Osteoblast (primary cell): ENCODE measurements at regions not wholly inside any gene's neighbourhood (a gene's known extent, or its start where the extent isn't known, plus 50 kb on each side); places are given as distances from the start of the nearest gene placed in this dataset.

Source experiments
- DNase-seq: peaks from one replicate; pipeline ENCODE4 v3.0.0; 2011; ENCODE audit warnings: low spot score, mixed read lengths; ENCODE audit not compliant: insufficient read length; ENCODE audit errors: missing footprints
- H2AFZ ChIP-seq: 2 replicates; pipeline ENCODE4 v1.6.0; 2011; ENCODE audit warnings: mild to moderate bottlenecking, low read length
- H3K27ac ChIP-seq: 2 replicates; pipeline ENCODE4 v1.5.1; 2011; ENCODE audit warnings: mild to moderate bottlenecking, low read depth, low read length, moderate library complexity
- H3K27me3 ChIP-seq: 2 replicates; pipeline ENCODE4 v1.6.0; 2012; ENCODE audit warnings: mild to moderate bottlenecking, control low read depth, inconsistent platforms, low read length, moderate library complexity; ENCODE audit not compliant: insufficient read depth
- H3K36me3 ChIP-seq: 2 replicates; pipeline ENCODE4 v1.5.1; 2011; ENCODE audit warnings: mild to moderate bottlenecking, low read length, control low read depth, moderate library complexity; ENCODE audit not compliant: insufficient read depth
- H3K4me1 ChIP-seq: 2 replicates; pipeline ENCODE4 v1.5.1; 2011; ENCODE audit warnings: mild to moderate bottlenecking, low read length, control low read depth, moderate library complexity; ENCODE audit not compliant: insufficient read depth
- H3K4me2 ChIP-seq: 2 replicates; pipeline ENCODE4 v1.6.0; 2011; ENCODE audit warnings: mild to moderate bottlenecking, low read length; ENCODE audit not compliant: insufficient read depth
- H3K4me3 ChIP-seq: fragments of 200-600 bp; sonication (generic); 3 replicates; pipeline ENCODE4 v1.5.1; 2012; ENCODE audit warnings: mild to moderate bottlenecking, low read length, inconsistent platforms; ENCODE audit not compliant: insufficient read depth
- H3K79me2 ChIP-seq: 2 replicates; pipeline ENCODE4 v1.6.0; 2012; ENCODE audit warnings: mild to moderate bottlenecking, low read length, control low read depth, inconsistent platforms; ENCODE audit not compliant: insufficient read depth
- H3K9me3 ChIP-seq: 2 replicates; pipeline ENCODE4 v1.5.1; 2011; ENCODE audit warnings: low read depth, low read length, control low read depth
- H4K20me1 ChIP-seq: 2 replicates; pipeline ENCODE4 v1.6.0; 2012; ENCODE audit warnings: mild to moderate bottlenecking, low read length, control low read depth; ENCODE audit not compliant: insufficient read depth
- CTCF ChIP-seq: IDR thresholded peaks from 2 replicates; pipeline ENCODE4 v1.5.1; 2011; ENCODE audit warnings: mild to moderate bottlenecking, low read depth, low read length, moderate library complexity; ENCODE audit errors: extremely low read depth

GRCh38 chr2:191773136-191773535 is 73.8 kb downstream of the CAVIN2 start:
- no peak for TF ChIP-seq CTCF
- no peak overlapping the region for H3K4me3 ChIP-seq
- no peak for DNase-seq

GRCh38 chr2:191777351-191777750 is 69.5 kb downstream of the CAVIN2 start:
- H4K20me1 ChIP-seq = no peaks in the 10 kb centered on the region
- no peak for DNase-seq
- no peak overlapping the region for H2AFZ ChIP-seq
- no peaks in the 10 kb centered on the region for H3K9me3 ChIP-seq
- no peak overlapping the region for H3K27ac ChIP-seq
- H3K4me3 ChIP-seq = no peak overlapping the region
- H3K79me2 ChIP-seq = no peaks in the 10 kb centered on the region
- no peak overlapping the region for H3K4me2 ChIP-seq
- no peaks in the 10 kb centered on the region for H3K4me1 ChIP-seq
- H3K27me3 ChIP-seq = no peaks in the 10 kb centered on the region
- H3K36me3 ChIP-seq = no peaks in the 10 kb centered on the region
- TF ChIP-seq CTCF = no peak

More at GRCh38 chr2:191773136-191773535, 73.8 kb downstream of the CAVIN2 start:
- H3K9me3 ChIP-seq = no peaks in the 10 kb centered on the region
- no peaks in the 10 kb centered on the region for H3K79me2 ChIP-seq
- H2AFZ ChIP-seq = no peak overlapping the region
- H4K20me1 ChIP-seq = no peaks in the 10 kb centered on the region
- no peaks in the 10 kb centered on the region for H3K36me3 ChIP-seq
- no peaks in the 10 kb centered on the region for H3K27me3 ChIP-seq
- no peak overlapping the region for H3K27ac ChIP-seq
- H3K4me2 ChIP-seq = no peak overlapping the region
- no peaks in the 10 kb centered on the region for H3K4me1 ChIP-seq

- TF ChIP-seq CTCF = no peak
- Histone ChIP-seq H3K9me3 (no peaks in the 10 kb centered on the region), H3K27ac (no peak overlapping the region), H3K79me2 (no peaks in the 10 kb centered on the region), H4K20me1 (no peaks in the 10 kb centered on the region), H3K4me2 (no peak overlapping the region), H3K4me1 (no peaks in the 10 kb centered on the region), H3K4me3 (no peak overlapping the region), H2AFZ (no peak overlapping the region), H3K27me3 (no peaks in the 10 kb centered on the region), H3K36me3 (no peaks in the 10 kb centered on the region)
- no peak for DNase-seq
Measured at GRCh38 chr2:191778041-191778440, 68.8 kb downstream of the CAVIN2 start.

GRCh38 chr2:191782351-191782750 is 64.5 kb downstream of the CAVIN2 start:
- H3K4me1 ChIP-seq = no peaks in the 10 kb centered on the region
- no peak for DNase-seq
- no peak overlapping the region for H3K27ac ChIP-seq
- H3K4me3 ChIP-seq = no peak overlapping the region
- H3K27me3 ChIP-seq = no peaks in the 10 kb centered on the region
- H3K36me3 ChIP-seq = no peaks in the 10 kb centered on the region
- H4K20me1 ChIP-seq = no peaks in the 10 kb centered on the region
- no peak overlapping the region for H3K4me2 ChIP-seq
- no peaks in the 10 kb centered on the region for H3K79me2 ChIP-seq
- no peaks in the 10 kb centered on the region for H3K9me3 ChIP-seq
- no peak overlapping the region for H2AFZ ChIP-seq
- no peak for TF ChIP-seq CTCF
